LNCaP clone FGC (cell line): ENCODE measurements at regions not wholly inside any gene's neighbourhood (a gene's known extent, or its start where the extent isn't known, plus 50 kb on each side); places are given as distances from the start of the nearest gene placed in this dataset.

Experiments
- DNase-seq: peaks from one replicate; pipeline ENCODE4 v3.0.0-alpha.2; 2011; ENCODE audit warnings: low read depth
- H3K4me3 ChIP-seq: 2 replicates; pipeline ENCODE4 v1.5.1; 2011; ENCODE audit warnings: mild to moderate bottlenecking, low read depth, low read length, control low read depth
- CTCF ChIP-seq: IDR thresholded peaks from 2 replicates; pipeline ENCODE4 v1.5.1; 2012; ENCODE audit warnings: mild to moderate bottlenecking; ENCODE audit not compliant: control insufficient read depth, insufficient read depth; ENCODE audit errors: extremely low read depth

- TF ChIP-seq CTCF: no peak
- DNase-seq: no peak
These were observed 145.2 kb downstream of the RFC3 start for GRCh38 chr13:33963134-33963533.

DNA sequence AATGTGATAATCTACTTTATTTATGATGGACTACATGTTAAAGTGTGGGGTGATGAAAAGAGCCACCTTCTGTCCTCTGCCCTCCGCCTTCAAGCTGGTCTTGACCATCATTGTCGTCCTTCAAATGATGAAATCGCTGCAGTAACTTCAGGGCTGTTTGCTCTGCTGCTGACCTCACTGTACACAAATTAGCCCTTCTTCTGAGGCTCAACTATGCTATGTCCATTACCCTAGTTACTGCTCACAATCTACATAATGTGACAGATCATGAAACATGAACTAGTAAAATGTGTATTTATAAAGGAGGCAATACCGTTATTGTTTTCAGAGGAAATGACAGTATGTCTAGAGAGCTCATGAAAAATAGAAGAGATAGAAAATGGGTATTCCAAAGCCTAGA lies 145.9 kb downstream of the RFC3 start:
- TF ChIP-seq CTCF: no peak
- no peak overlapping the region for H3K4me3 ChIP-seq
- DNase-seq: no peak

More at GRCh38 chr13:33963134-33963533, 145.2 kb downstream of the RFC3 start:
- H3K4me3 ChIP-seq: no peak overlapping the region

DNA sequence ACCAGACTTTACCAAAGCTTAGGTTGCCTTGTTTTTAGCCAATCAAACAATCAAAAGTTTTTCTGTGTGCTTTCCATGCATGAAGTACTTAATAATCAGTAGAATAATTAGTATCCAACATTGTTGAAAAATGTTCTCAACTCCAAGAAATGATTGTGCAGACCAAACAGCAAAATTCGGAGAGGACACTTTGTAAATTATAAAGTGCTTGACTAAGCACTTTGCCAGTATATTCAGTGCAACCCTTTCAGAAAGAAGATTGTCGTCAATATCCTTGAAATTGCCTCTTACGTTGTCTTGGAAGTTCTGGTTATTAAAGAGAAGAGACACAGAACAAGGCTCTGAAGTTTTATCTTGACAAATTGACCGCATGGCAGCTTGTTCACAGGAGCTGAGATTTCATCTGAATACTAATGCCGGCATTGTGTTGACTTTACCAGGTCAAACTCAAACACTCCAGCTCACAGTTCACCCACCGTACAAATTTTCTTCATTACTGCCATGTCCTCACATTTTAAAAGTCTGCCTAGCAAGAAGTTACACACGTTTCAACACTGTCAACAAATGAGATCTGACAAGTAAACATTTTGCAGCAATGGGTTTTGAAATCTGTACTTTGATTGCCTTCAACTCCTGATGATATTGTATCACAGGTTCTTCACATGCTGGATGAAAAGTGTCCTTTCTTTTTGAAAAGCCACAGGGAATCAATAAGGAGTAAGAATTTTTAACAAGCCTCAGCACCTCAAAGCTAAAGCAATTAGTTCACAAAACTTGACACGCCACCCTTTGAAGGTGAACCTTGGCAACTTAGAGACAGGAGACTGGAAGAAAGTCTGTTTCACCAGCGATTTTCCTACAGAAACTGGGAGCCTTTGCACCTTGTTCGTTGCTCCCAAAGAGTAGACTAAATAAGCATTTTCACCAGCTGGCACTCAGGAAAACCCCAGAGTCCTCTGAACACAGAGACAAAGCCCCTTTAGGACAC lies 150.9 kb downstream of the RFC3 start:
- no peak overlapping the region for H3K4me3 ChIP-seq
- TF ChIP-seq CTCF: no peak
- no peak for DNase-seq

DNA sequence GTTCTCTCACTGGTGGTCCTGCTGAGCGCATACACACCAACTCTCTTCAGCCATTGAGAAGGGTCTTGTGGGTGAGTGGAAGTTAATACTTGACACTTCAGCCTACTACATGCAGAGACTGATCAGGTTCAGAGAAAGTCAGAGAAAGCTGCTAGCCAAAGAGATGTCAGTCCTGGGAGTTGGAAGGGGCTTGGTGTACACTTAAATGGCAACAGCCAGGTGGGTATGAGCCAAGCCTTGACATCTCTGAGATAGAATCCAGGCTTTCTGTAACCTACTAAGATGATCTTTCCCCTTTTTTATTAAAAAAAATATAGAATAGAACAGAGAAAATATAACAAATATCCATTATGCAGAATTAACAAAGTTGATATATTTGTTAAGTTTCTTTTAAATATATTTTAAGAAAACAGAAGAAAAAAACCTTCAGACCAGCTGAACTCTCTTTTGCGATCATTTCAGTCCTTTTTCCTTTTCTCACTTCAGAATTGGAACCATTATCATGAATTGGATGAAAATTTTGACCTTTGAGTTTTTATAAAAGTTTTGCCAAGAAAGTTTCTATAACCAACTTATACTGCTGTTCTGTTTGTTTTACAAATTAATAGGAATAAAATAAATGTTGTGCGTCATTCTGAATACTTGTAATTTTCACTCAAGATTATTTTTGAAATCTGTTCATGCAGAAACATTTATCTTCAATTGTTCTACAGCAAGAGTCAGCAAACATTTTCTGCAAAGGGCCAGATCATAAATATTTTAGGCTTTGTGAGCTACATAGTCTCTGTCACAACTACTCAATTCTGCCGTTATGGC lies 153.0 kb downstream of the RFC3 start:
- no peak for TF ChIP-seq CTCF
- no peak overlapping the region for H3K4me3 ChIP-seq
- DNase-seq: no peak

DNA sequence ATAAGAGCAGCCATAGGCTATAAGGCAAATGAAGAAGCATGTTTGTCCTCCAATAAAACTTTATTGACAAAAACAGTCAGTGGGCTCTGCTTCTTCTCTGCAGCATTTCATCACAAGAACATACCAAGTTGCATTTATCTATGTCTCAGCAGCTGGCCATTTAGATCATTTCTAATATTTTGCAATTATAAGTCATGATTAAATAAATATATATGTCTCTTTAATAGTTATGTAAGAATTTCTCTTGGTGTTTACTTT lies 153.5 kb downstream of the RFC3 start:
- no peak for TF ChIP-seq CTCF
- H3K4me3 ChIP-seq: no peak overlapping the region
- no peak for DNase-seq

- TF ChIP-seq CTCF: no peak
These were observed 155.2 kb downstream of the RFC3 start for GRCh38 chr13:33973194-33973593.

More at GRCh38 chr13:33973194-33973593, 155.2 kb downstream of the RFC3 start:
- H3K4me3 ChIP-seq: no peak overlapping the region
- DNase-seq: no peak
